ENCODE measurements at regions not wholly inside any gene's neighbourhood (a gene's known extent, or its start where the extent isn't known, plus 50 kb on each side); places are given as distances from the start of the nearest gene placed in this dataset.
"Not testable (repeated sequence)": the region's sequence is repeated elsewhere in the genome, so short reads cannot be mapped to it uniquely, and the experiment has no call there.

DNA sequence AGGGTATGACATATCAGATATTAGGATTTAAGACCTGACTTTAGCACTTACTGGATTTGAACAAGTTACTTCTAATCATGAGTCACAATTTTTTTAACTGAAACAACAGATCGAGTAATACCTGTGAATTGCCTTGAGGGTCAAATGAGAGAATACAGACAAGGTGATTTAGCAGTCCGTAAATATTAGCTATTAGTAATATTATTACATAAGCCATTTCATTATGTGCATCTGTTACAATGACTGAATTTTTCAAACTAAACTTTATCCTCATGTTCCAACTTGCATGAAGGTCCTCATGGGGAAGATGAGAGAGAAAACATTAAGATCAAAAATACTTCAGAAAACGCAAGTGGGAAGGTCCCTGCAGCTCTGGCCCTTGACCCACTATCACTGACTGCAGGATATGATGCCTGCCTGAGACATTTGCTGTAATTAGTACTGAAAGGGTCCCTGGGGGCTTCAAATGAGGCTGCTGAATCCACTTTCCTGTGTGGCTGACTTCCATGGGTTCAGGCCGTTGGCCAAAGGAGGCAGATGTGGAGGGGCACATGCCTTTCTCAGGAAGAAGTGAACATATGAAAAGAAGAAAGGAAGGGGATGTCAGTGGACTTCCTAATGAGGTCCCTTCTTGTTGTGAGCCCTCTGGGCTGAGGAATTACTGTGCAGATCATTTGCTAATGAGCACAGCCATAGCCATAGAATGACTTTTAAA lies 441.7 kb downstream of the CDH11 start:
- Histone ChIP-seq H3K27me3 (ENCODE audit: control insufficient read depth in 1 of 2, insufficient read depth in 2 of 2, low read length in 2 of 2) (no peaks in the 10 kb centered on the region), H3K9me3 (ENCODE audit: control insufficient read depth in 1 of 2, low read length in 2 of 2) (peaks cover 3 to 17% of the 10 kb centered on the region in 2 donors), H3K4me3 (ENCODE audit: low read depth in 1 of 2, low read length in 2 of 2) (no peak overlapping the region), H3K4me1 (ENCODE audit: control insufficient read depth in 1 of 2, insufficient read depth in 2 of 2, low read length in 2 of 2) (no peaks in the 10 kb centered on the region), H3K27ac (ENCODE audit: low read depth, low read length) (no peak overlapping the region), H3K9ac (ENCODE audit: low read depth in 1 of 2, low read length in 2 of 2) (no peak overlapping the region), H3K36me3 (ENCODE audit: control insufficient read depth in 1 of 2, insufficient read depth in 2 of 2, low read length in 2 of 2) (no peaks in the 10 kb centered on the region)

DNA sequence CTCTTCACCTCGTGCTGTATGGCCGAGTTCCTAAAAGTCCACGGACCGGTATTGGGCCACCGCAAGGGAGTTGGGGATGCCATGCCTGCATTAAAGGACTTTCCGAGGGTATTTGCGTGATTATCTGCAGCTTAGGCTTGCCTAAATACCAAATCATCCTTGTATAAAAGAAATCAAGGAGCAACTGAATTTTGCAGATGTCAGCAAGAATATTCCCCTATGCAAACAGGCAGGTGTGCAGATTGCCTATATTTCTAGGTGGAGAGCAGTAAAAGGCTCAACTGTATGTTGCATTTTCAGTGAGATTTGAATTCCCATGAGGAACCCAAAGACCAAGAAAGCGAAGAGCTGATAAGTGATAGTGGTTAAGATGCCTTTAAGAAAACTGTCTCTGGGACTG lies 452.3 kb downstream of the CDH11 start:
- peaks cover 0 to 9% of the 10 kb centered on the region in 2 donors for H3K9me3 ChIP-seq (ENCODE audit: control insufficient read depth in 1 of 2, low read length in 2 of 2)
- H3K27me3 ChIP-seq (ENCODE audit: control insufficient read depth in 1 of 2, insufficient read depth in 2 of 2, low read length in 2 of 2) = no peaks in the 10 kb centered on the region
- no peaks in the 10 kb centered on the region for H3K4me1 ChIP-seq (ENCODE audit: control insufficient read depth in 1 of 2, insufficient read depth in 2 of 2, low read length in 2 of 2)
- H3K4me3 ChIP-seq (ENCODE audit: low read depth in 1 of 2, low read length in 2 of 2) = no peak overlapping the region
- H3K27ac ChIP-seq (ENCODE audit: low read depth, low read length) = no peak overlapping the region
- H3K9ac ChIP-seq (ENCODE audit: low read depth in 1 of 2, low read length in 2 of 2) = no peak overlapping the region
- no peaks in the 10 kb centered on the region for H3K36me3 ChIP-seq (ENCODE audit: control insufficient read depth in 1 of 2, insufficient read depth in 2 of 2, low read length in 2 of 2)

DNA sequence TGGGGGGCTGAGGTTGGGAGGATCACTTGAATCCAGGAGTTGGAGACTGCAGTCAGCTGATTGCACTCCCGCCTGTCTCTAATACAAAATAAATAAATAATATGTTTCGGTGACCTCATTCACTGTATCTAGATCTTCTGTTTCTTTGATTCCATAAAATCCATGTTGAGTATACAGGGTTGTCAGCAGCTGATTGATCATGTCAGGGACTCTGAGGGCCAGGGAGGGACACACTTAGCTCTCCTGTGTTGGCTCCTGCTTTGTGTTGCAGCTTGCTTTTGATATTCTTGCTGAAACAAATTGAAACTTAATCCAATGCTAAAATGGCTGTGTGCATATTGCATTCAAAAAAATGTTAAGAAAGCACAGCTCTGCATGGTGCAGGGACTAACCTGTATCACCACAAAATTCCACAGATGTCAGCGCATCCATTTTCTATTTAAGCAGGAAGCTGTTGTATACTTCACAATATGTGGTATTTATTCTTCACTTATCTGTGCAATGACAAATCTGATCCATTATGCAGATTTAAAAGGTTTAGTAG lies 454.5 kb downstream of the CDH11 start:
- Histone ChIP-seq H3K9ac (ENCODE audit: low read depth in 1 of 2, low read length in 2 of 2) (no peak overlapping the region), H3K4me1 (ENCODE audit: control insufficient read depth in 1 of 2, insufficient read depth in 2 of 2, low read length in 2 of 2) (no peaks in the 10 kb centered on the region), H3K4me3 (ENCODE audit: low read depth in 1 of 2, low read length in 2 of 2) (no peak overlapping the region), H3K9me3 (ENCODE audit: control insufficient read depth in 1 of 2, low read length in 2 of 2) (peaks cover 0 to 4% of the 10 kb centered on the region in 2 donors), H3K27ac (ENCODE audit: low read depth, low read length) (no peak overlapping the region), H3K36me3 (ENCODE audit: control insufficient read depth in 1 of 2, insufficient read depth in 2 of 2, low read length in 2 of 2) (no peaks in the 10 kb centered on the region), H3K27me3 (ENCODE audit: control insufficient read depth in 1 of 2, insufficient read depth in 2 of 2, low read length in 2 of 2) (no peaks in the 10 kb centered on the region)

DNA sequence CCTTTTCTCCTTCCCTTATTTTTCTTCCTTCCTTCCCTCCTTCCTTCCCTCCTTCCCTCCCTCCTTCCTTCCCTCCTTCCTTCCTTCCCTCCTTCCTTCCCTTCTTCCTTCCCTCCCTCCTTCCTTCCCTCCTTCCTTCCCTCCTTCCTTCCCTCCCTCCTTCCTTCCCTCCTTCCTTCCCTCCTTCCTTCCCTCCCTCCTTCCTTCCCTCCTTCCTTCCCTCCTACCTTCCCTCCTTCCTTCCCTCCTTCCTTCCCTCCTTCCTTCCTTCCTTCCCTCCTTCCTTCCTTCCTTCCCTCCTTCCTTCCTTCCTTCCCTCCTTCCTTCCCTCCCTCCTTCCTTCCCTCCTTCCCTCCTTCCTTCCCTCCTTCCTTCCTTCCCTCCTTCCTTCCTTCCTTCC lies 459.6 kb downstream of the CDH11 start:
- not testable (repeated sequence) for H3K4me1 ChIP-seq (ENCODE audit: control insufficient read depth in 1 of 2, insufficient read depth in 2 of 2, low read length in 2 of 2); H3K27me3 ChIP-seq (ENCODE audit: control insufficient read depth in 1 of 2, insufficient read depth in 2 of 2, low read length in 2 of 2); H3K4me3 ChIP-seq (ENCODE audit: low read depth in 1 of 2, low read length in 2 of 2); H3K9me3 ChIP-seq (ENCODE audit: control insufficient read depth in 1 of 2, low read length in 2 of 2); H3K27ac ChIP-seq (ENCODE audit: low read depth, low read length); H3K9ac ChIP-seq (ENCODE audit: low read depth in 1 of 2, low read length in 2 of 2); H3K36me3 ChIP-seq (ENCODE audit: control insufficient read depth in 1 of 2, insufficient read depth in 2 of 2, low read length in 2 of 2)

DNA sequence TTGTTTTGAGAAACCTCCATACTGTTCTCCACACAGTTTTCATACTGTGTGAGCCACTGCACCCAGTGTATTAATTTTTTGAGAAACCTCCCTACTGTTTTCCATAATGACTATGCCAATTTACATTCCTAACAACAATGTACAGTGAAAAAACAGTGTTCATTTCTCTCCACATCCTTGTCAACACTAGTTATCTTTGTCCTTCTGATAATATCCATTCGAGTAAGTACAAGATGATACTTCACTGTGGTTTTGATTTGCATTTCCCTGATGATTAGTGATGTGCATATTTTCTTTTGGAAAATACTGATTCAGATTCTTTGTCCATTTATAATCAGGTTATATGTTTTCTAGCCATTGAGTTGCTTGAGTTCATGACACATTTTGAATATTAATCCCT lies 462.0 kb downstream of the CDH11 start:
- Histone ChIP-seq H3K9me3 (ENCODE audit: control insufficient read depth in 1 of 2, low read length in 2 of 2) (no peaks in the 10 kb centered on the region), H3K9ac (ENCODE audit: low read depth in 1 of 2, low read length in 2 of 2) (no peak overlapping the region), H3K4me1 (ENCODE audit: control insufficient read depth in 1 of 2, insufficient read depth in 2 of 2, low read length in 2 of 2) (no peaks in the 10 kb centered on the region), H3K27me3 (ENCODE audit: control insufficient read depth in 1 of 2, insufficient read depth in 2 of 2, low read length in 2 of 2) (no peaks in the 10 kb centered on the region), H3K36me3 (ENCODE audit: control insufficient read depth in 1 of 2, insufficient read depth in 2 of 2, low read length in 2 of 2) (no peaks in the 10 kb centered on the region), H3K4me3 (ENCODE audit: low read depth in 1 of 2, low read length in 2 of 2) (no peak overlapping the region), H3K27ac (ENCODE audit: low read depth, low read length) (no peak overlapping the region)

DNA sequence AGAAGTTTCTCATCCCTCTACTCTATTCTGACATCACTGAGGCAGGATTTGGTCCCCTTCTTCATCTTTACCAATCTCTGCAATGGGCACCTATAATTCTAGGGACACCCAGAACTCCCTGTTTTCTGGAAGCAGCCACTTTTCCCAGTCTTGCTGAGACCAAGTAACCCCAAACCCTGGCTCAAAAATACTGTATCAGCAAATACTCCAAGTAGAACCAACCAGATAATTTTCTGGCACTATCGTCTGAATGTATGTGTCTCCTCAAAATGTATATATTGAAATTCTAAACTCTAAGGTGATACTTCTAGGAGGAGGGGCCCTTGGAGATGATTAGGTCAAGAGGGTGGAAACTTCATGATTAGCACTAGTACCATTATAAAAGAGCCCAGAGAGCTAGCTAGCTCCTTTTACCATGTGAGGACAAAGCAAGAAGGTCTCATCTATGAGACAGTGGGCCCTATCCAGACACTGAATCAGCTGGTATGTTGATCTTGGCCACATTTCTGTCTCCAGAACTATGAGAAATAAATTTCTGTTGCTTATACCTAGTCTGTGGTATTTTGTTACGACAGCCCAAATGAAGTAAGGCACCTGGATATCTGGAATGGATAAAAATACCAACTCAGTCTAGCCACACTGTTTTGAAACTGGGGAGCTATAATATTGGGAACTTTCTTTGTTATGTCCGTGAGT lies 464.4 kb downstream of the CDH11 start:
- Histone ChIP-seq H3K36me3 (ENCODE audit: control insufficient read depth in 1 of 2, insufficient read depth in 2 of 2, low read length in 2 of 2) (no peaks in the 10 kb centered on the region), H3K4me1 (ENCODE audit: control insufficient read depth in 1 of 2, insufficient read depth in 2 of 2, low read length in 2 of 2) (no peaks in the 10 kb centered on the region), H3K4me3 (ENCODE audit: low read depth in 1 of 2, low read length in 2 of 2) (no peak overlapping the region), H3K27ac (ENCODE audit: low read depth, low read length) (no peak overlapping the region), H3K9me3 (ENCODE audit: control insufficient read depth in 1 of 2, low read length in 2 of 2) (peaks cover 0 to under 1% of the 10 kb centered on the region in 2 donors), H3K9ac (ENCODE audit: low read depth in 1 of 2, low read length in 2 of 2) (no peak overlapping the region), H3K27me3 (ENCODE audit: control insufficient read depth in 1 of 2, insufficient read depth in 2 of 2, low read length in 2 of 2) (no peaks in the 10 kb centered on the region)

DNA sequence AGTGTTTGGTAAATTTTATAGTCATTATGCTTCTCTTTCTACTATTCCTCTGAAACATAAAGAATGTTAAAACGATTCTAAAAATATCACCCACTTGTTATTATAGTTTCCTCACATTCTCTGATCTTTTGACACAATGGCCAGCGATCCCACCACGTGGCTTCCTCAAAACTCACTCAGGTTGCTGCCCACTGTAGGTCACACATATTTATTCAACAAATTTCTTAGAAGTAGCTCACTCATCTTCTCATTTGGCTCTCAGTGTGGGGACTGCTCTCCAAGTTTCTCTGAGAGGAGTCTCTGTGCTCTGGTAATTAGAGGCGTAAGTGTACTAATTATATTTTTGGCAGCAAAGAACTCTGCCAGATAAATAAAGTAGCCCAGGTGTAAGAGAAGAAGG lies 465.4 kb downstream of the CDH11 start:
- no peak overlapping the region for H3K27ac ChIP-seq (ENCODE audit: low read depth, low read length)
- no peak overlapping the region for H3K9ac ChIP-seq (ENCODE audit: low read depth in 1 of 2, low read length in 2 of 2)
- peaks cover 0 to 3% of the 10 kb centered on the region in 2 donors for H3K9me3 ChIP-seq (ENCODE audit: control insufficient read depth in 1 of 2, low read length in 2 of 2)

DNA sequence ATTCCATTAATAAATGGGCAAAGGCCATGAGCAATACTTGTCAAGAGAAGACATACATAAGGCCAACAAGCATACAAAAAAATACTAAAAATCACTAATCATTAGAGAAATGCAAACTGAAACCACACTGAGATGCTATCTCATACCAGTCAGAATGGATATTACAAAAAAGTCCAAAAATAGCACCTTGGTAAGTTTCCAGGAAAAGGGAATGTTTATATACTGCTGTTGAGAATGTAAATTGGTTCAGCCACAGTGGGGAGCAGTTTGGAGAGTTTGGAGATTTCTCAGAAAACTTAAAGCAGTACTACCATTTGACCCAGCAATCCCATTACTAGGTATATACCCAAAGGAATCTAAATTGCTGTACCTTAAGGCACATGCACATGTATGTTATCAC lies 467.7 kb downstream of the CDH11 start:
- H3K9ac ChIP-seq (ENCODE audit: low read depth in 1 of 2, low read length in 2 of 2) = no peak overlapping the region
- no peak overlapping the region for H3K27ac ChIP-seq (ENCODE audit: low read depth, low read length)
- H3K4me3 ChIP-seq (ENCODE audit: low read depth in 1 of 2, low read length in 2 of 2) = no peak overlapping the region
- no peaks in the 10 kb centered on the region for H3K4me1 ChIP-seq (ENCODE audit: control insufficient read depth in 1 of 2, insufficient read depth in 2 of 2, low read length in 2 of 2)
- H3K36me3 ChIP-seq (ENCODE audit: control insufficient read depth in 1 of 2, insufficient read depth in 2 of 2, low read length in 2 of 2) = no peaks in the 10 kb centered on the region
- H3K9me3 ChIP-seq (ENCODE audit: control insufficient read depth in 1 of 2, low read length in 2 of 2) = peaks cover 0 to 3% of the 10 kb centered on the region in 2 donors
- no peaks in the 10 kb centered on the region for H3K27me3 ChIP-seq (ENCODE audit: control insufficient read depth in 1 of 2, insufficient read depth in 2 of 2, low read length in 2 of 2)

More for the DNA sequence above, 465.4 kb downstream of the CDH11 start:
- H3K4me1 ChIP-seq (ENCODE audit: control insufficient read depth in 1 of 2, insufficient read depth in 2 of 2, low read length in 2 of 2) = no peaks in the 10 kb centered on the region
- no peak overlapping the region for H3K4me3 ChIP-seq (ENCODE audit: low read depth in 1 of 2, low read length in 2 of 2)
- no peaks in the 10 kb centered on the region for H3K36me3 ChIP-seq (ENCODE audit: control insufficient read depth in 1 of 2, insufficient read depth in 2 of 2, low read length in 2 of 2)
- no peaks in the 10 kb centered on the region for H3K27me3 ChIP-seq (ENCODE audit: control insufficient read depth in 1 of 2, insufficient read depth in 2 of 2, low read length in 2 of 2)

DNA sequence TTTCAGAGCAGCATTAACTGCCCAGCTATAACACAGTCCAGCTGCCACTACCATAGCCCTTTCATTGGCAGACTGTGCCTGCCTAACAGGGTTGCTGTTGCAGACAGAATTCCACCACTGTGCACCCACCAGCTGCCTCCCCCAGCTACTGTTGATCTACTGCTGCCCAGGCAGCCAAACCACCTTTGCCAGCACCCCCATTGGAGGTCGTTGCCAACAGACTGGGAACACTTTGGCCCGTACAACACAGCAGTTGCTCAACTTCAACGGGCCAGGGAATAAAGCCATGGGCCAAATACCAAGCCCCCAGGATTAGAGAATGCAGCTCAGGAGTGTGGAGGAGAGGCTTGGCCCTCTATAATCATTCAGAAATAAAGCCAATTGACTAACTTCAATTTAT lies 473.6 kb downstream of the CDH11 start:
- Histone ChIP-seq H3K9me3 (ENCODE audit: control insufficient read depth in 1 of 2, low read length in 2 of 2) (peaks cover 0 to 3% of the 10 kb centered on the region in 2 donors), H3K27ac (ENCODE audit: low read depth, low read length) (no peak overlapping the region), H3K36me3 (ENCODE audit: control insufficient read depth in 1 of 2, insufficient read depth in 2 of 2, low read length in 2 of 2) (no peaks in the 10 kb centered on the region), H3K27me3 (ENCODE audit: control insufficient read depth in 1 of 2, insufficient read depth in 2 of 2, low read length in 2 of 2) (no peaks in the 10 kb centered on the region), H3K4me1 (ENCODE audit: control insufficient read depth in 1 of 2, insufficient read depth in 2 of 2, low read length in 2 of 2) (no peaks in the 10 kb centered on the region), H3K4me3 (ENCODE audit: low read depth in 1 of 2, low read length in 2 of 2) (no peak overlapping the region), H3K9ac (ENCODE audit: low read depth in 1 of 2, low read length in 2 of 2) (no peak overlapping the region)

DNA sequence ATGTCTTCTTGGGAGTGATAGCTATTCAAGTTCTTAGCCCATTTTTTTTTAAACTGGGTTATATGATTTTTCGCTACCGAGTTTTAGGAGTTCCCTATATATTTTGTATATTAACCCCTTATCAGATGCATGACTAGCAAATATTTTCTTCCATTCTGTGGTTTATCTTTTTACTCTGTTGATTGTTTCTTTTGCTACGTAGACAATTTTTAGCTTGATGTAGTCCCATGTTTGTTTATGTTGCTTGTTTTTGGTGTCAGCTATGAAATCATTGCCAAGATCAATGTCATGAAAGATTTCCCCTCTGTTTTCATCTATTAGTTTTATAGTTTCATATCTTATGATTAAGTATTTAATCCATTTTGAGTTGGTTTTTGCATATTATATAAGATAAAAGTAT lies 480.5 kb downstream of the CDH11 start:
- Histone ChIP-seq H3K9me3 (ENCODE audit: control insufficient read depth in 1 of 2, low read length in 2 of 2) (peaks cover 0 to 3% of the 10 kb centered on the region in 2 donors), H3K4me3 (ENCODE audit: low read depth in 1 of 2, low read length in 2 of 2) (no peak overlapping the region), H3K4me1 (ENCODE audit: control insufficient read depth in 1 of 2, insufficient read depth in 2 of 2, low read length in 2 of 2) (no peaks in the 10 kb centered on the region), H3K27me3 (ENCODE audit: control insufficient read depth in 1 of 2, insufficient read depth in 2 of 2, low read length in 2 of 2) (no peaks in the 10 kb centered on the region), H3K36me3 (ENCODE audit: control insufficient read depth in 1 of 2, insufficient read depth in 2 of 2, low read length in 2 of 2) (no peaks in the 10 kb centered on the region), H3K27ac (ENCODE audit: low read depth, low read length) (no peak overlapping the region), H3K9ac (ENCODE audit: low read depth in 1 of 2, low read length in 2 of 2) (no peak overlapping the region)
